Neutrophil (primary cell): ENCODE measurements at regions not wholly inside any gene's neighbourhood (a gene's known extent, or its start where the extent isn't known, plus 50 kb on each side); places are given as distances from the start of the nearest gene placed in this dataset.

Experiments
- H3K27ac ChIP-seq: fragments of 200-600 bp; sonication (generic); 2 replicates; pipeline ENCODE4 v1.5.1; 2016; ENCODE audit warnings: mild to moderate bottlenecking, moderate library complexity
- H3K27me3 ChIP-seq: fragments of 200-600 bp; sonication (generic); 2 replicates; pipeline ENCODE4 v1.6.0; 2016; ENCODE audit warnings: mild to moderate bottlenecking
- H3K36me3 ChIP-seq: fragments of 200-600 bp; sonication (generic); 2 replicates; pipeline ENCODE4 v1.5.1; 2017
- H3K4me1 ChIP-seq, 2 experiments: fragments of 200-600 bp in 1 of 2; sonication (generic) in 1 of 2; 1 replicate in 1 of 2; 2 replicates in 1 of 2; pipeline versions ENCODE4 v1.5.1 to v1.6.1; 2013 to 2016; ENCODE audit warnings: low read depth in 1 of 2, low read length in 1 of 2, mild to moderate bottlenecking in 1 of 2, moderate library complexity in 1 of 2; ENCODE audit not compliant: control insufficient read depth in 1 of 2, insufficient read depth in 1 of 2
- H3K4me3 ChIP-seq, 2 experiments: fragments of 200-600 bp in 1 of 2; sonication (generic) in 1 of 2; 1 replicate in 1 of 2; 2 replicates in 1 of 2; pipeline ENCODE4 v1.5.1; 2013 to 2016; ENCODE audit warnings: low read depth in 1 of 2, low read length in 1 of 2, mild to moderate bottlenecking in 1 of 2, moderate library complexity in 1 of 2
- H3K9me3 ChIP-seq: fragments of 200-600 bp; sonication (generic); 2 replicates; pipeline ENCODE4 v1.5.1; 2016
- CTCF ChIP-seq: fragments of 200-600 bp; sonication (generic); IDR thresholded peaks from 2 replicates; pipeline ENCODE4 v1.5.1; 2016; ENCODE audit warnings: antibody characterized with exemption

- H3K27me3 ChIP-seq: no peaks in the 10 kb centered on the region
- TF ChIP-seq CTCF: no peak
- no peak overlapping the region for H3K27ac ChIP-seq
- no peak overlapping the region for H3K4me3 ChIP-seq
- no peaks in the 10 kb centered on the region for H3K4me1 ChIP-seq
- H3K36me3 ChIP-seq: no peaks in the 10 kb centered on the region
- peaks cover 3% of the 10 kb centered on the region for H3K9me3 ChIP-seq
Measured at GRCh38 chr3:157741607-157742006, 238.4 kb upstream of the VEPH1 start.

GRCh38 chr3:157738441-157738840, 235.2 kb upstream of the VEPH1 start:
- no peak for TF ChIP-seq CTCF
- Histone ChIP-seq H3K4me1 (no peaks in the 10 kb centered on the region), H3K27ac (no peak overlapping the region), H3K9me3 (no peaks in the 10 kb centered on the region), H3K36me3 (no peaks in the 10 kb centered on the region), H3K4me3 (no peak overlapping the region), H3K27me3 (no peaks in the 10 kb centered on the region)

- Histone ChIP-seq H3K4me1 (no peaks in the 10 kb centered on the region), H3K4me3 (no peak overlapping the region), H3K27me3 (no peaks in the 10 kb centered on the region), H3K9me3 (no peaks in the 10 kb centered on the region), H3K36me3 (no peaks in the 10 kb centered on the region), H3K27ac (no peak overlapping the region)
- TF ChIP-seq CTCF: no peak
Measured at GRCh38 chr3:157718800-157719199, 215.6 kb upstream of the VEPH1 start.

- Histone ChIP-seq H3K36me3 (no peaks in the 10 kb centered on the region), H3K27me3 (no peaks in the 10 kb centered on the region), H3K9me3 (no peaks in the 10 kb centered on the region), H3K4me3 (no peak overlapping the region), H3K4me1 (no peaks in the 10 kb centered on the region), H3K27ac (no peak overlapping the region)
- no peak for TF ChIP-seq CTCF
Measured at GRCh38 chr3:157713101-157713500, 209.9 kb upstream of the VEPH1 start.

- Histone ChIP-seq H3K4me1 (no peaks in the 10 kb centered on the region), H3K9me3 (no peaks in the 10 kb centered on the region), H3K4me3 (no peak overlapping the region), H3K27me3 (no peaks in the 10 kb centered on the region), H3K36me3 (no peaks in the 10 kb centered on the region), H3K27ac (no peak overlapping the region)
- no peak for TF ChIP-seq CTCF
Measured at GRCh38 chr3:157705258-157705657, 202.0 kb upstream of the VEPH1 start.

- Histone ChIP-seq H3K9me3 (no peaks in the 10 kb centered on the region), H3K27ac (no peak overlapping the region), H3K27me3 (no peaks in the 10 kb centered on the region), H3K36me3 (no peaks in the 10 kb centered on the region), H3K4me3 (no peak overlapping the region), H3K4me1 (no peaks in the 10 kb centered on the region)
- no peak for TF ChIP-seq CTCF
Measured at GRCh38 chr3:157700405-157700804, 197.2 kb upstream of the VEPH1 start.
